T-helper 2 cell treated with Interferon-gamma antibody and Interleukin-4, amounts not matched to agents 5 μg/mL and 100 μg/mL, for 36 hours (primary cell): ENCODE measurements at regions not wholly inside any gene's neighbourhood (a gene's known extent, or its start where the extent isn't known, plus 50 kb on each side); places are given as distances from the start of the nearest gene placed in this dataset.

Experiments
- DNase-seq: peaks from one replicate; pipeline ENCODE4 v3.0.0; 2021; ENCODE audit warnings: low spot score
- H3K27ac Mint-ChIP-seq: one replicate; pipeline ENCODE4 v1.8.0; 2021; ENCODE audit warnings: mild to moderate bottlenecking, mixed read lengths
- H3K27me3 Mint-ChIP-seq: one replicate; pipeline ENCODE4 v1.8.0; 2021; ENCODE audit warnings: low read depth, mixed read lengths
- H3K36me3 Mint-ChIP-seq: one replicate; pipeline ENCODE4 v1.8.0; 2021; ENCODE audit warnings: low read depth, mixed read lengths
- H3K4me1 Mint-ChIP-seq: one replicate; pipeline ENCODE4 v1.8.0; 2021; ENCODE audit warnings: low read depth, mixed read lengths
- H3K4me3 Mint-ChIP-seq: one replicate; pipeline ENCODE4 v1.8.0; 2022; ENCODE audit warnings: mild to moderate bottlenecking, moderate library complexity, mixed read lengths
- H3K9me3 Mint-ChIP-seq: one replicate; pipeline ENCODE4 v1.8.0; 2021; ENCODE audit warnings: mixed read lengths

GRCh38 chr12:66885115-66885875 is 206.4 kb upstream of the GRIP1 start:
- no peaks in the 10 kb centered on the region for H3K9me3 Mint-ChIP-seq
- peaks cover 8% of the 10 kb centered on the region for H3K27me3 Mint-ChIP-seq
- H3K4me3 Mint-ChIP-seq: no peak overlapping the region
- no peaks in the 10 kb centered on the region for H3K4me1 Mint-ChIP-seq
- DNase-seq: no peak
- H3K36me3 Mint-ChIP-seq: no peaks in the 10 kb centered on the region
- H3K27ac Mint-ChIP-seq: no peak overlapping the region

- no peak for DNase-seq
- Mint-ChIP-seq H3K9me3 (no peaks in the 10 kb centered on the region), H3K27me3 (no peaks in the 10 kb centered on the region), H3K4me1 (peaks cover 4% of the 10 kb centered on the region), H3K27ac (no peak overlapping the region), H3K36me3 (no peaks in the 10 kb centered on the region), H3K4me3 (no peak overlapping the region)
These were observed 217.9 kb upstream of the GRIP1 start for GRCh38 chr12:66896797-66897196.

GRCh38 chr12:66898700-66899469 is 220.0 kb upstream of the GRIP1 start:
- peaks cover 4% of the 10 kb centered on the region for H3K4me1 Mint-ChIP-seq
- H3K9me3 Mint-ChIP-seq: no peaks in the 10 kb centered on the region
- no peaks in the 10 kb centered on the region for H3K27me3 Mint-ChIP-seq
- H3K36me3 Mint-ChIP-seq: no peaks in the 10 kb centered on the region
- no peak overlapping the region for H3K27ac Mint-ChIP-seq
- H3K4me3 Mint-ChIP-seq: no peak overlapping the region
- no peak for DNase-seq

GRCh38 chr12:66899588-66899987 is 220.7 kb upstream of the GRIP1 start:
- Mint-ChIP-seq H3K27me3 (peaks cover 2% of the 10 kb centered on the region), H3K27ac (no peak overlapping the region), H3K4me3 (no peak overlapping the region), H3K4me1 (peaks cover 4% of the 10 kb centered on the region), H3K9me3 (no peaks in the 10 kb centered on the region), H3K36me3 (no peaks in the 10 kb centered on the region)
- no peak for DNase-seq

- H3K9me3 Mint-ChIP-seq: no peaks in the 10 kb centered on the region
- DNase-seq: no peak
- peaks cover 4% of the 10 kb centered on the region for H3K4me1 Mint-ChIP-seq
- H3K27ac Mint-ChIP-seq: no peak overlapping the region
- no peaks in the 10 kb centered on the region for H3K36me3 Mint-ChIP-seq
- H3K4me3 Mint-ChIP-seq: no peak overlapping the region
- H3K27me3 Mint-ChIP-seq: peaks cover 2% of the 10 kb centered on the region
These were observed 221.7 kb upstream of the GRIP1 start for GRCh38 chr12:66900616-66901015.

- no peak overlapping the region for H3K4me3 Mint-ChIP-seq
- no peaks in the 10 kb centered on the region for H3K36me3 Mint-ChIP-seq
- no peaks in the 10 kb centered on the region for H3K9me3 Mint-ChIP-seq
- no peak for DNase-seq
- peaks cover 2% of the 10 kb centered on the region for H3K27me3 Mint-ChIP-seq
- no peak overlapping the region for H3K27ac Mint-ChIP-seq
- H3K4me1 Mint-ChIP-seq: peaks cover 4% of the 10 kb centered on the region
These were observed 222.5 kb upstream of the GRIP1 start for GRCh38 chr12:66901138-66901932.

- H3K9me3 Mint-ChIP-seq: no peaks in the 10 kb centered on the region
- no peaks in the 10 kb centered on the region for H3K36me3 Mint-ChIP-seq
- H3K27me3 Mint-ChIP-seq: peaks cover 2% of the 10 kb centered on the region
- H3K4me1 Mint-ChIP-seq: peaks cover 4% of the 10 kb centered on the region
- DNase-seq: no peak
- no peak overlapping the region for H3K27ac Mint-ChIP-seq
- no peak overlapping the region for H3K4me3 Mint-ChIP-seq
These were observed 223.1 kb upstream of the GRIP1 start for GRCh38 chr12:66902020-66902419.

- DNase-seq: no peak
- no peaks in the 10 kb centered on the region for H3K9me3 Mint-ChIP-seq
- H3K27ac Mint-ChIP-seq: no peak overlapping the region
- H3K27me3 Mint-ChIP-seq: peaks cover 2% of the 10 kb centered on the region
- H3K4me3 Mint-ChIP-seq: no peak overlapping the region
- no peaks in the 10 kb centered on the region for H3K36me3 Mint-ChIP-seq
- peaks cover 4% of the 10 kb centered on the region for H3K4me1 Mint-ChIP-seq
These were observed 225.0 kb upstream of the GRIP1 start for GRCh38 chr12:66903782-66904396.

GRCh38 chr12:66905201-66905600 is 226.3 kb upstream of the GRIP1 start:
- H3K27ac Mint-ChIP-seq: no peak overlapping the region
- no peak overlapping the region for H3K4me3 Mint-ChIP-seq
- peaks cover 2% of the 10 kb centered on the region for H3K27me3 Mint-ChIP-seq
- no peaks in the 10 kb centered on the region for H3K9me3 Mint-ChIP-seq
- H3K36me3 Mint-ChIP-seq: no peaks in the 10 kb centered on the region
- no peak for DNase-seq
- H3K4me1 Mint-ChIP-seq: peaks cover 4% of the 10 kb centered on the region

GRCh38 chr12:66910366-66910974 is 231.6 kb upstream of the GRIP1 start:
- H3K9me3 Mint-ChIP-seq: no peaks in the 10 kb centered on the region
- H3K27me3 Mint-ChIP-seq: no peaks in the 10 kb centered on the region
- peaks cover 3% of the 10 kb centered on the region for H3K4me1 Mint-ChIP-seq
- no peak overlapping the region for H3K4me3 Mint-ChIP-seq
- no peak for DNase-seq
- no peak overlapping the region for H3K27ac Mint-ChIP-seq
- no peaks in the 10 kb centered on the region for H3K36me3 Mint-ChIP-seq

GRCh38 chr12:66915306-66915904 is 236.5 kb upstream of the GRIP1 start:
- H3K9me3 Mint-ChIP-seq: no peaks in the 10 kb centered on the region

GRCh38 chr12:66916189-66916588 is 237.3 kb upstream of the GRIP1 start:
- Mint-ChIP-seq H3K4me3 (no peak overlapping the region), H3K27ac (no peak overlapping the region)
- DNase-seq: no peak

More at GRCh38 chr12:66915306-66915904, 236.5 kb upstream of the GRIP1 start:
- Mint-ChIP-seq H3K27me3 (no peaks in the 10 kb centered on the region), H3K4me1 (peaks cover 2% of the 10 kb centered on the region), H3K4me3 (no peak overlapping the region), H3K36me3 (no peaks in the 10 kb centered on the region), H3K27ac (no peak overlapping the region)
- no peak for DNase-seq

GRCh38 chr12:66919466-66919865 is 240.6 kb upstream of the GRIP1 start:
- Mint-ChIP-seq H3K27me3 (peaks cover 4% of the 10 kb centered on the region), H3K4me3 (no peak overlapping the region), H3K27ac (no peak overlapping the region), H3K9me3 (no peaks in the 10 kb centered on the region), H3K4me1 (no peaks in the 10 kb centered on the region), H3K36me3 (no peaks in the 10 kb centered on the region)
- no peak for DNase-seq

More at GRCh38 chr12:66916189-66916588, 237.3 kb upstream of the GRIP1 start:
- H3K27me3 Mint-ChIP-seq: no peaks in the 10 kb centered on the region
- H3K4me1 Mint-ChIP-seq: no peaks in the 10 kb centered on the region
- no peaks in the 10 kb centered on the region for H3K36me3 Mint-ChIP-seq
- no peaks in the 10 kb centered on the region for H3K9me3 Mint-ChIP-seq
